ENCODE measurements at regions not wholly inside any gene's neighbourhood (a gene's known extent, or its start where the extent isn't known, plus 50 kb on each side); places are given as distances from the start of the nearest gene placed in this dataset.

DNA sequence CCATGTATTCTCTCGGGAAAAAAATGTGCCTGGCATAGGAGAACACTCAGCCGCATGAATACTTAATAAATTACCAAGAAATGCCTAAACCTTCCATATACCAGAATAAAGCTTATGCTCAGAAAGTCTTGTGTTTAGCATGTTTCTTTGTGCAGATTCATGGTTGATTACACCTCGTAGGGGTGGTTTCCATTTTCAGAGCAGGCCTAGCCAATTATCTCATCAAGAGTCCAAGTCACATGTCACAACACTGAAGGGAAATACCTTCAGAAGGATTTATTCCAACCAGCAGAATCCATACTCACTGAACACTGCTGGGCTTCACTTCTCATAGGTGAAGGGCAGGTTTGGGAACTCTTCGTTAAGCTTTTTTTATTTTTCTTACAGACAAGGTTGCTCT, 539.7 kb downstream of the PLXDC2 start:
- H3K4me2 ChIP-seq (ENCODE audit: control insufficient read depth, extremely low read depth, insufficient read depth, low read depth, low read length) = no peak overlapping the region
- no peak overlapping the region for H3K4me3 ChIP-seq (ENCODE audit: control insufficient read depth in 2 of 3, extremely low read depth in 1 of 3, insufficient read depth in 2 of 3, low read depth in 1 of 3, low read length in 3 of 3)
- no peak overlapping the region for H2AFZ ChIP-seq (ENCODE audit: control insufficient read depth, low read length)
- no peaks in the 10 kb centered on the region for H3K4me1 ChIP-seq (ENCODE audit: control insufficient read depth, extremely low read depth, insufficient read depth, low read length)
- H3K79me2 ChIP-seq (ENCODE audit: control insufficient read depth, insufficient read depth, low read length) = no peaks in the 10 kb centered on the region
- H3K27me3 ChIP-seq (ENCODE audit: control insufficient read depth, extremely low read depth, insufficient read depth, low read length) = no peaks in the 10 kb centered on the region
- no peak overlapping the region for H3K27ac ChIP-seq (ENCODE audit: control insufficient read depth, insufficient read depth, low read length)
- TF ChIP-seq EZH2 (IDR thresholded peaks at IDR 0.05; ENCODE audit: low read length) = no peak
- TF ChIP-seq, protein P1, sequence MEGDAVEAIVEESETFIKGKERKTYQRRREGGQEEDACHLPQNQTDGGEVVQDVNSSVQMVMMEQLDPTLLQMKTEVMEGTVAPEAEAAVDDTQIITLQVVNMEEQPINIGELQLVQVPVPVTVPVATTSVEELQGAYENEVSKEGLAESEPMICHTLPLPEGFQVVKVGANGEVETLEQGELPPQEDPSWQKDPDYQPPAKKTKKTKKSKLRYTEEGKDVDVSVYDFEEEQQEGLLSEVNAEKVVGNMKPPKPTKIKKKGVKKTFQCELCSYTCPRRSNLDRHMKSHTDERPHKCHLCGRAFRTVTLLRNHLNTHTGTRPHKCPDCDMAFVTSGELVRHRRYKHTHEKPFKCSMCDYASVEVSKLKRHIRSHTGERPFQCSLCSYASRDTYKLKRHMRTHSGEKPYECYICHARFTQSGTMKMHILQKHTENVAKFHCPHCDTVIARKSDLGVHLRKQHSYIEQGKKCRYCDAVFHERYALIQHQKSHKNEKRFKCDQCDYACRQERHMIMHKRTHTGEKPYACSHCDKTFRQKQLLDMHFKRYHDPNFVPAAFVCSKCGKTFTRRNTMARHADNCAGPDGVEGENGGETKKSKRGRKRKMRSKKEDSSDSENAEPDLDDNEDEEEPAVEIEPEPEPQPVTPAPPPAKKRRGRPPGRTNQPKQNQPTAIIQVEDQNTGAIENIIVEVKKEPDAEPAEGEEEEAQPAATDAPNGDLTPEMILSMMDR (optimal IDR thresholded peaks at IDR 0.05 in 1 of 3, IDR thresholded peaks at IDR 0.05 in 1 of 3, conservative IDR thresholded peaks at IDR 0.05 in 1 of 3; ENCODE audit: extremely low read depth in 1 of 3, insufficient read depth in 2 of 3, low read length in 3 of 3) = no peak
- H3K9ac ChIP-seq (ENCODE audit: control insufficient read depth, extremely low read depth, insufficient read depth, low read length) = no peak overlapping the region
- no peaks in the 10 kb centered on the region for H3K9me1 ChIP-seq (ENCODE audit: control insufficient read depth, extremely low read depth, insufficient read depth, low read length)
- no peaks in the 10 kb centered on the region for H3K9me3 ChIP-seq (ENCODE audit: control insufficient read depth, low read depth, low read length)
- dilution Hi-C loops (cut with MboI; ENCODE audit: extremely low pct_ligation_motif_present, low sequenced_read_pairs) = no loop called here
- DNase-seq (ENCODE audit: low read depth, low spot score) (no peak), FAIRE-seq (no peak)
- no peaks in the 10 kb centered on the region for H3K36me3 ChIP-seq (ENCODE audit: control insufficient read depth in 2 of 2, extremely low read depth in 1 of 2, insufficient read depth in 2 of 2, low read length in 2 of 2)
- no peaks in the 10 kb centered on the region for H4K20me1 ChIP-seq (ENCODE audit: control insufficient read depth, extremely low read depth, insufficient read depth, low read length)

DNA sequence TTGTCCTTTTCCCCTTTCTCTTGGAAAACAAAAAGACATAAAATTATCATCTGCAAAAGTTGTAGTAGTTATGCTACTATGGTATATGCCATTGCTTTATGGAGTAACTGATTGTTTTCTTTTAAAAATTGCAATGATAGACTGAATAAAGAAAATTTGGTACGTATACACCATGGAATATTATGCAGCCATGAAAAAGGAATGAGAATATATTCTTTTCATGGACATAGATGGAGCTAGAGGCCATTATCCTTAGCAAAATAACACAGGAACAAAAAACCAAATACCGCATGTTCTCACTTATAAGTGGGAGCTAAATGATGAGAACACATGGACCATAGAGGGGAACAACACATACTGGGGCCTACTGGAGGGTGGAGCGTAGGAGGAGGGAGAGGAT, 538.8 kb downstream of the PLXDC2 start:
- no peaks in the 10 kb centered on the region for H3K79me2 ChIP-seq (ENCODE audit: control insufficient read depth, insufficient read depth, low read length)
- no peaks in the 10 kb centered on the region for H3K9me3 ChIP-seq (ENCODE audit: control insufficient read depth, low read depth, low read length)
- H3K4me1 ChIP-seq (ENCODE audit: control insufficient read depth, extremely low read depth, insufficient read depth, low read length) = no peaks in the 10 kb centered on the region
- dilution Hi-C loops (cut with MboI; ENCODE audit: extremely low pct_ligation_motif_present, low sequenced_read_pairs) = no loop called here
- no peaks in the 10 kb centered on the region for H3K36me3 ChIP-seq (ENCODE audit: control insufficient read depth in 2 of 2, extremely low read depth in 1 of 2, insufficient read depth in 2 of 2, low read length in 2 of 2)
- FAIRE-seq = no peak
- H2AFZ ChIP-seq (ENCODE audit: control insufficient read depth, low read length) = no peak overlapping the region
- H4K20me1 ChIP-seq (ENCODE audit: control insufficient read depth, extremely low read depth, insufficient read depth, low read length) = no peaks in the 10 kb centered on the region
- H3K4me2 ChIP-seq (ENCODE audit: control insufficient read depth, extremely low read depth, insufficient read depth, low read depth, low read length) = no peak overlapping the region
- H3K4me3 ChIP-seq (ENCODE audit: control insufficient read depth in 2 of 3, extremely low read depth in 1 of 3, insufficient read depth in 2 of 3, low read depth in 1 of 3, low read length in 3 of 3) = no peak overlapping the region
- H3K9ac ChIP-seq (ENCODE audit: control insufficient read depth, extremely low read depth, insufficient read depth, low read length) = no peak overlapping the region
- H3K9me1 ChIP-seq (ENCODE audit: control insufficient read depth, extremely low read depth, insufficient read depth, low read length) = no peaks in the 10 kb centered on the region
- H3K27ac ChIP-seq (ENCODE audit: control insufficient read depth, insufficient read depth, low read length) = no peak overlapping the region
- H3K27me3 ChIP-seq (ENCODE audit: control insufficient read depth, extremely low read depth, insufficient read depth, low read length) = no peaks in the 10 kb centered on the region
- no peak for TF ChIP-seq EZH2 (IDR thresholded peaks at IDR 0.05; ENCODE audit: low read length)
- TF ChIP-seq, protein P1 (optimal IDR thresholded peaks at IDR 0.05 in 1 of 3, IDR thresholded peaks at IDR 0.05 in 1 of 3, conservative IDR thresholded peaks at IDR 0.05 in 1 of 3; ENCODE audit: extremely low read depth in 1 of 3, insufficient read depth in 2 of 3, low read length in 3 of 3) = no peak
- no peak for DNase-seq (ENCODE audit: low read depth, low spot score)

Data from keratinocyte (primary cell).